Brain microvascular endothelial cell (primary cell): ENCODE measurements at regions not wholly inside any gene's neighbourhood (a gene's known extent, or its start where the extent isn't known, plus 50 kb on each side); places are given as distances from the start of the nearest gene placed in this dataset.
A peak's percentile ranks its signal among the peaks of the same experiment; 100 is the strongest.

Experiments used
- DNase-seq: peaks from one replicate; pipeline ENCODE4 v3.0.0-alpha.2; 2020
- H3K27ac ChIP-seq: fragments of 250-450 bp; sonication (Bioruptor Pico); 2 replicates; pipeline ENCODE4 v1.5.1; 2020; ENCODE audit warnings: mild to moderate bottlenecking, moderate library complexity
- H3K27me3 ChIP-seq: fragments of 250-450 bp; sonication (Bioruptor Pico); replicated peaks from 2 replicates; pipeline ENCODE4 v1.5.1; 2020; ENCODE audit warnings: mild to moderate bottlenecking
- H3K36me3 ChIP-seq: fragments of 250-450 bp; sonication (Bioruptor Pico); replicated peaks from 2 replicates; pipeline ENCODE4 v1.5.1; 2020; ENCODE audit warnings: mild to moderate bottlenecking
- H3K4me3 ChIP-seq: 2 replicates; pipeline ENCODE4 v1.5.1; 2011; ENCODE audit warnings: low read depth, mild to moderate bottlenecking, control low read depth, low read length, moderate library complexity
- in situ Hi-C: cut with HindIII; loops from 2 replicates; pipeline ENCODE4 v1.10.0; 2017; ENCODE audit warnings: low sequenced_read_pairs, low pct_ligation_motif_present
- TF ChIP-seq, protein P1 (sequence below): IDR thresholded peaks from 2 replicates; pipeline ENCODE4 v1.5.1; 2011; ENCODE audit warnings: low read depth, mild to moderate bottlenecking, moderate library complexity, low read length, control low read depth, inconsistent platforms; ENCODE audit errors: missing control alignments

DNA sequence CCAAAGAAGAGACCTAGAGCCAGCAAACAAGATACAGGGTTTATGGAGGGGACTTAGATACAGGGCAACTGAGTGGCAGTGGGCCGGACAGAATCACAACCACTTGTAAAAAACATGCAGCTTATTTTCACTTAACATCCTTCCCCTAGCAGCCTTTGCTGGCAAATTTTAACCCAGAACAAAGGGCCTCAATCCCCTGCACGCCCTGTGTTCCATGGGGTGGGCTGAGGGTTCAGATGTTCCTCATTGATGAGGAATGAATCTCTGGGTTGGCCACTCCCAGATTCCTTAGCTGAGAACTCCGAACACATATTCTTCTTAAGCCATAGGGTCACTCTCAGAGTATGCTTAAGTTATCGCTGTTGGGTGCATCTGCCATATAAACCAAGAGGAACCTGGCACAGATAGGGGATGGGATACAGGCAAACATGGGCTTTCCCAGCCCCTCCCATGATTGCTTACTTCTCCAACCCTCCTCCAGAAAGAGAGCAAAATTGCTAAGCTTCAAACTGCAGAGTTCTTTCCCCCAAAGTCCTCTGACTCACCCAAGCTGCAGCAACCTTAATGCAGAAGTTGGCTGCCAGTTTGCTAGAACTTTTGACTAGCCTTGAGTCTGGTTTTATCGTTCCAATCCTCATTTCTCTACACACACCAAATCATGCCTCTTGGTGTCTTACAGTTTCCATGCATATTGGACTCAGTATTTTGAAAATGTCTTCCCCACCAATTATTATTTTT lies 146.9 kb downstream of the CD47 start:
- H3K27me3 ChIP-seq = no peaks in the 10 kb centered on the region
- no peak overlapping the region for H3K27ac ChIP-seq
- in situ Hi-C loops = no loop called here
- DNase-seq = no peak
- H3K36me3 ChIP-seq = no peaks in the 10 kb centered on the region
- no peak overlapping the region for H3K4me3 ChIP-seq
- TF ChIP-seq, protein P1, sequence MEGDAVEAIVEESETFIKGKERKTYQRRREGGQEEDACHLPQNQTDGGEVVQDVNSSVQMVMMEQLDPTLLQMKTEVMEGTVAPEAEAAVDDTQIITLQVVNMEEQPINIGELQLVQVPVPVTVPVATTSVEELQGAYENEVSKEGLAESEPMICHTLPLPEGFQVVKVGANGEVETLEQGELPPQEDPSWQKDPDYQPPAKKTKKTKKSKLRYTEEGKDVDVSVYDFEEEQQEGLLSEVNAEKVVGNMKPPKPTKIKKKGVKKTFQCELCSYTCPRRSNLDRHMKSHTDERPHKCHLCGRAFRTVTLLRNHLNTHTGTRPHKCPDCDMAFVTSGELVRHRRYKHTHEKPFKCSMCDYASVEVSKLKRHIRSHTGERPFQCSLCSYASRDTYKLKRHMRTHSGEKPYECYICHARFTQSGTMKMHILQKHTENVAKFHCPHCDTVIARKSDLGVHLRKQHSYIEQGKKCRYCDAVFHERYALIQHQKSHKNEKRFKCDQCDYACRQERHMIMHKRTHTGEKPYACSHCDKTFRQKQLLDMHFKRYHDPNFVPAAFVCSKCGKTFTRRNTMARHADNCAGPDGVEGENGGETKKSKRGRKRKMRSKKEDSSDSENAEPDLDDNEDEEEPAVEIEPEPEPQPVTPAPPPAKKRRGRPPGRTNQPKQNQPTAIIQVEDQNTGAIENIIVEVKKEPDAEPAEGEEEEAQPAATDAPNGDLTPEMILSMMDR = no peak

GRCh38 chr3:107942951-107943749 lies 147.7 kb downstream of the CD47 start:
- no peak for DNase-seq
- in situ Hi-C loops = no loop called here
- Histone ChIP-seq H3K27ac (no peak overlapping the region), H3K27me3 (no peaks in the 10 kb centered on the region), H3K36me3 (no peaks in the 10 kb centered on the region), H3K4me3 (no peak overlapping the region)
- TF ChIP-seq, protein P1 = no peak

GRCh38 chr3:107942244-107942643 lies 148.6 kb downstream of the CD47 start:
- no peaks in the 10 kb centered on the region for H3K27me3 ChIP-seq
- in situ Hi-C loops = no loop called here
- no peak for DNase-seq
- H3K4me3 ChIP-seq = no peak overlapping the region
- no peak overlapping the region for H3K27ac ChIP-seq
- TF ChIP-seq, protein P1 = no peak
- H3K36me3 ChIP-seq = no peaks in the 10 kb centered on the region

- Histone ChIP-seq H3K27me3 (no peaks in the 10 kb centered on the region), H3K36me3 (no peaks in the 10 kb centered on the region), H3K4me3 (no peak overlapping the region), H3K27ac (no peak overlapping the region)
- TF ChIP-seq, protein P1 = no peak
- in situ Hi-C loops = no loop called here
- DNase-seq = no peak
Observed at GRCh38 chr3:107939691-107940442, 151.0 kb downstream of the CD47 start.

DNA sequence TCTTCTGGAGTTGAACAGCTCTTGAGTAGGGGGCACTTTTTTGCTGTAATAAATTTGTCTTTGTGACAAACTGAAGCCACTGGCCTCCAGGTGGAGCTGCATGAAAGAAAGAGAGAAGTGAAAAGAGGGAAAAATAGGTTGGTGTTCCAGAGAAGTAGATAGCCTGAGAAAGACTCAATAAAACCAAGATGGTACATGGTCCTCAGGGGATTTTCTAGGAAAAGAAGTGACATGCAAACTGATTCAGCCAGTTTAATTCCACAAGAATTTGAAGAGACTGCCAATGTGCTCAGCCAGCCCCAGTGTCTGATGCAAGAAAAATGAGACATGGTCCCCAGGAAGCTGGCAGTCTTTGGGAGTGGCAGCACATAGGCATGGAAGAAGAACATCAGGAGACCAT lies 152.7 kb downstream of the CD47 start:
- Histone ChIP-seq H3K36me3 (no peaks in the 10 kb centered on the region), H3K27me3 (no peaks in the 10 kb centered on the region), H3K27ac (no peak overlapping the region), H3K4me3 (no peak overlapping the region)
- DNase-seq = no peak
- TF ChIP-seq, protein P1 = peak; percentile 68
- in situ Hi-C loops = no loop called here
